GM13977 (cell line): ENCODE measurements at regions not wholly inside any gene's neighbourhood (a gene's known extent, or its start where the extent isn't known, plus 50 kb on each side); places are given as distances from the start of the nearest gene placed in this dataset.

Experiments used
- DNase-seq: peaks from one replicate; pipeline ENCODE4 v3.0.0; 2012; ENCODE audit warnings: low spot score
- CTCF ChIP-seq: IDR thresholded peaks from 2 replicates; pipeline ENCODE4 v1.5.1; 2012; ENCODE audit warnings: mild to moderate bottlenecking, control low read depth; ENCODE audit not compliant: insufficient read depth; ENCODE audit errors: extremely low read depth, missing control alignments
- in situ Hi-C: fragments of 300-500 bp; cut with MboI; formaldehyde crosslinking; loops from one replicate; pipeline ENCODE4 v1.12.0; 2022; ENCODE audit warnings: low sequenced_read_pairs, low pct_unique_long_range_greater_than_20kb, mixed read lengths, inconsistent platforms; ENCODE audit not compliant: unreplicated experiment

GRCh38 chr7:156002362-156003066 is 190.3 kb upstream of the SHH start:
- TF ChIP-seq CTCF, result no peak
- in situ Hi-C loops, result no loop called here
- DNase-seq, result no peak

GRCh38 chr7:156001496-156002260 is 189.4 kb upstream of the SHH start:
- in situ Hi-C loops, result no loop called here
- TF ChIP-seq CTCF, result no peak
- DNase-seq, result no peak

- TF ChIP-seq CTCF, result no peak
- DNase-seq, result no peak
- in situ Hi-C loops, result no loop called here
These were observed 188.5 kb upstream of the SHH start for GRCh38 chr7:156000601-156001396.

- DNase-seq, result no peak
- no peak for TF ChIP-seq CTCF
- in situ Hi-C loops, result no loop called here
These were observed 187.6 kb upstream of the SHH start for GRCh38 chr7:155999631-156000489.

GRCh38 chr7:155998766-155999630 is 186.7 kb upstream of the SHH start:
- TF ChIP-seq CTCF, result no peak
- in situ Hi-C loops, result no loop called here
- DNase-seq, result no peak
